ENCODE measurements at regions not wholly inside any gene's neighbourhood (a gene's known extent, or its start where the extent isn't known, plus 50 kb on each side); places are given as distances from the start of the nearest gene placed in this dataset.

GRCh38 chr9:13721481-13722235 lies 442.2 kb upstream of the MPDZ start:
- TF ChIP-seq EZH2 (IDR thresholded peaks at IDR 0.05; ENCODE audit: low read length), result no peak
- TF ChIP-seq CTCF (optimal IDR thresholded peaks at IDR 0.05 in 1 of 3, IDR thresholded peaks at IDR 0.05 in 1 of 3, conservative IDR thresholded peaks at IDR 0.05 in 1 of 3; ENCODE audit: extremely low read depth in 1 of 3, insufficient read depth in 2 of 3, low read length in 3 of 3), result no peak

Data from keratinocyte (primary cell).